ENCODE measurements at regions not wholly inside any gene's neighbourhood (a gene's known extent, or its start where the extent isn't known, plus 50 kb on each side); places are given as distances from the start of the nearest gene placed in this dataset.

GRCh38 chrX:153238361-153238760 lies 59.3 kb downstream of the MAGEA1 start (continued):
- no peak for TF ChIP-seq SIN3A (conservative IDR thresholded peaks at IDR 0.05 in 1 of 2, IDR thresholded peaks at IDR 0.05 in 1 of 2; ENCODE audit: low read depth in 1 of 2, low read length in 2 of 2)
- no peak for TF ChIP-seq E2F6 (IDR thresholded peaks at IDR 0.05)
- TF ChIP-seq RAD21 (IDR thresholded peaks at IDR 0.05 in 1 of 2, conservative IDR thresholded peaks at IDR 0.05 in 1 of 2; ENCODE audit: low read depth in 2 of 2, low read length in 2 of 2), result no peak

Data from H1 (cell line).